SK-N-SH (cell line): ENCODE measurements at regions not wholly inside any gene's neighbourhood (a gene's known extent, or its start where the extent isn't known, plus 50 kb on each side); places are given as distances from the start of the nearest gene placed in this dataset.

Experiments
- CTCF ChIA-PET: fragments of 300-600, 350-600 bp; formaldehyde crosslinking; extraction: SDS; loops from one replicate; lab custom pipeline; 2021; lab: Yijun Ruan, JAX
- POLR2A ChIA-PET: fragments of 350-600 bp; sonication (Branson Sonifier 250); formaldehyde crosslinking; extraction: SDS; loops from one replicate; lab custom pipeline; 2020; ENCODE audit warnings: antibody characterized with exemption, inconsistent platforms; lab: Yijun Ruan, JAX
- DNase-seq: peaks from one replicate; pipeline ENCODE4 v3.0.0; 2012
- H2AFZ ChIP-seq: fragments of 200-600 bp; sonication (generic); 2 replicates; pipeline ENCODE4 v1.8.1; 2016; ENCODE audit warnings: antibody characterized with exemption, mild to moderate bottlenecking, low read depth
- H3F3A ChIP-seq: fragments of 200-600 bp; sonication (generic); replicated peaks from 2 replicates; pipeline ENCODE3; 2016; ENCODE audit warnings: antibody characterized with exemption, mild to moderate bottlenecking; ENCODE audit not compliant: insufficient read depth
- H3K27ac ChIP-seq, 2 experiments: fragments of 200-500 bp in 1 of 2; fragments of 200-600 bp in 1 of 2; sonication (Bioruptor generic) in 1 of 2; sonication (generic), shearing (Covaris generic) in 1 of 2; 2 replicates each; pipeline versions ENCODE4 v1.5.1 to v1.6.1; 2014 to 2016; ENCODE audit warnings: low read depth in 2 of 2, inconsistent platforms in 1 of 2, low read length in 1 of 2, mild to moderate bottlenecking in 1 of 2, mixed read lengths in 1 of 2
- H3K27me3 ChIP-seq: fragments of 200-600 bp; sonication (generic), shearing (Covaris generic); 2 replicates; pipeline ENCODE4 v1.6.1; 2016; ENCODE audit warnings: mixed run types; ENCODE audit not compliant: insufficient read depth
- H3K36me3 ChIP-seq, 2 experiments: fragments of 200-500 bp in 1 of 2; fragments of 200-600 bp in 1 of 2; sonication (Bioruptor generic) in 1 of 2; sonication (generic) in 1 of 2; replicated peaks in 1 of 2; 2 replicates each; pipeline versions ENCODE3 to v1.5.1; 2014 to 2016; ENCODE audit warnings: low read length in 1 of 2, mild to moderate bottlenecking in 1 of 2; ENCODE audit not compliant: insufficient read depth in 2 of 2, control insufficient read depth in 1 of 2
- H3K4me1 ChIP-seq, 2 experiments: fragments of 200-500 bp in 1 of 2; fragments of 200-600 bp in 1 of 2; sonication (Bioruptor generic) in 1 of 2; sonication (generic), shearing (Covaris generic) in 1 of 2; 2 replicates each; pipeline versions ENCODE4 v1.5.1 to v1.6.1; 2014 to 2016; ENCODE audit warnings: low read depth in 1 of 2, low read length in 1 of 2, mixed run types in 1 of 2; ENCODE audit not compliant: insufficient read depth in 2 of 2, control insufficient read depth in 1 of 2
- H3K4me2 ChIP-seq: fragments of 200-600 bp; sonication (generic), shearing (Covaris generic); 2 replicates; pipeline ENCODE4 v1.6.1; 2017; ENCODE audit warnings: mixed run types
- H3K4me3 ChIP-seq, 2 experiments: fragments of 200-500 bp in 1 of 2; fragments of 200-600 bp in 1 of 2; sonication (Bioruptor generic) in 1 of 2; sonication (generic), shearing (Covaris generic) in 1 of 2; 2 replicates each; pipeline versions ENCODE4 v1.5.1 to v1.8.1; 2014 to 2016; ENCODE audit warnings: low read depth in 2 of 2, inconsistent platforms in 1 of 2, low read length in 1 of 2, mild to moderate bottlenecking in 1 of 2, mixed read lengths in 1 of 2, moderate library complexity in 1 of 2
- H3K79me2 ChIP-seq: fragments of 200-600 bp; sonication (generic); 2 replicates; pipeline ENCODE4 v1.8.1; 2017; ENCODE audit warnings: mild to moderate bottlenecking; ENCODE audit not compliant: insufficient read depth
- H3K9ac ChIP-seq: fragments of 200-600 bp; sonication (generic); 2 replicates; pipeline ENCODE4 v1.6.1; 2017; ENCODE audit warnings: mixed run types
- H3K9me2 ChIP-seq: fragments of 200-600 bp; sonication (generic); 2 replicates; pipeline ENCODE4 v1.6.1; 2017; ENCODE audit warnings: mixed run types
- H3K9me3 ChIP-seq: fragments of 200-600 bp; sonication (generic); 2 replicates; pipeline ENCODE4 v1.6.1; 2017; ENCODE audit warnings: mixed run types, mild to moderate bottlenecking, moderate library complexity
- H4K20me1 ChIP-seq: fragments of 200-600 bp; sonication (generic); 2 replicates; pipeline ENCODE4 v1.6.1; 2017; ENCODE audit warnings: mild to moderate bottlenecking, mixed run types; ENCODE audit not compliant: insufficient read depth
- CHD2 ChIP-seq: fragments of 150-350 bp; IDR thresholded peaks from 2 replicates; pipeline ENCODE4 v1.6.1; 2018; ENCODE audit warnings: low read length; ENCODE audit not compliant: partially characterized antibody
- EZH2phosphoT487 ChIP-seq: fragments of 200-600 bp; sonication (generic); IDR thresholded peaks from 2 replicates; pipeline ENCODE4 v1.6.1; 2017; ENCODE audit warnings: low read depth, mixed run types, mild to moderate bottlenecking, antibody characterized with exemption, moderate library complexity, borderline replicate concordance
- FOSL2 ChIP-seq: IDR thresholded peaks from 2 replicates; pipeline ENCODE4 v1.4.0; 2012; ENCODE audit warnings: low read depth, mild to moderate bottlenecking, moderate library complexity, borderline replicate concordance
- FOXJ3 ChIP-seq: sonication (generic); formaldehyde crosslinking; IDR thresholded peaks from 2 replicates; pipeline ENCODE4 v1.5.1; 2020; ENCODE audit warnings: mild to moderate bottlenecking, missing genetic modification reagents
- FOXM1 ChIP-seq: IDR thresholded peaks from 2 replicates; pipeline ENCODE4 v1.4.0; 2012; ENCODE audit warnings: low read depth, mild to moderate bottlenecking
- JUND ChIP-seq: IDR thresholded peaks from 2 replicates; pipeline ENCODE4 v1.4.0; 2012
- MXI1 ChIP-seq: IDR thresholded peaks from 2 replicates; pipeline ENCODE4 v1.6.1; 2012; ENCODE audit warnings: mild to moderate bottlenecking, low read depth, low read length, improper control_type of control experiment
- NFIC ChIP-seq: IDR thresholded peaks from 2 replicates; pipeline ENCODE4 v1.4.0; 2012; ENCODE audit warnings: borderline replicate concordance
- NRF1 ChIP-seq: IDR thresholded peaks from 2 replicates; pipeline ENCODE4 v1.6.1; 2012; ENCODE audit warnings: low read depth, mild to moderate bottlenecking, low read length
- PBX3 ChIP-seq: IDR thresholded peaks from 2 replicates; pipeline ENCODE4; 2012
- POLR2AphosphoS5 ChIP-seq: IDR thresholded peaks from 2 replicates; pipeline ENCODE4 v1.6.1; 2012; ENCODE audit warnings: low read depth, low read length
- RCOR1 ChIP-seq: fragments of 150-350 bp; IDR thresholded peaks from 2 replicates; pipeline ENCODE4 v1.6.1; 2017; ENCODE audit warnings: antibody characterized with exemption, low read length
- RFX5 ChIP-seq: IDR thresholded peaks from 2 replicates; pipeline ENCODE4 v1.6.1; 2012; ENCODE audit warnings: mild to moderate bottlenecking, improper control_type of control experiment, low read length
- TEAD4 ChIP-seq: IDR thresholded peaks from 2 replicates; pipeline ENCODE4 v1.4.0; 2012; ENCODE audit warnings: mild to moderate bottlenecking, borderline replicate concordance; ENCODE audit not compliant: insufficient read depth
- USF1 ChIP-seq: IDR thresholded peaks from 2 replicates; pipeline ENCODE4 v1.4.0; 2012; ENCODE audit warnings: low read depth, borderline replicate concordance
- YY1 ChIP-seq: IDR thresholded peaks from 2 replicates; pipeline ENCODE4 v1.4.0; 2012; ENCODE audit warnings: low read depth, mild to moderate bottlenecking
- WGBS: methylation state at CpG from one replicate; pipeline ENCODE4 v1.1.6; 2017; ENCODE audit warnings: low lambda C conversion rate; 5-methylcytosine and 5-hydroxymethylcytosine counted together
- TF ChIP-seq, protein P1 (sequence below): fragments of 150-350 bp; IDR thresholded peaks from 2 replicates; pipeline ENCODE4 v1.6.1; 2016; ENCODE audit warnings: mild to moderate bottlenecking, low read depth, low read length
- TF ChIP-seq, protein P2 (sequence below): IDR thresholded peaks from 2 replicates; pipeline ENCODE4 v1.6.1; 2012; ENCODE audit warnings: mild to moderate bottlenecking, low read depth, low read length, moderate library complexity

GRCh38 chr5:118518720-118519119 lies 469.6 kb downstream of the DTWD2 start:
- 32% methylated on average over 3 of the region's 3 CpGs for WGBS
- Histone ChIP-seq H3K36me3 (no peaks in the 10 kb centered on the region), H4K20me1 (no peaks in the 10 kb centered on the region), H3K9ac (no peak overlapping the region), H3K27me3 (no peaks in the 10 kb centered on the region), H3K9me3 (no peaks in the 10 kb centered on the region; the same call in 1 of the 2 replicates), H3K9me2 (no peaks in the 10 kb centered on the region), H3K4me3 (no peak overlapping the region), H3F3A (no peaks in the 10 kb centered on the region), H3K4me1 (no peaks in the 10 kb centered on the region; a peak in 1 of 4 replicates), H3K79me2 (no peaks in the 10 kb centered on the region), H3K27ac (no peak overlapping the region)
- ChIA-PET POLR2A (no interaction called here), CTCF (interaction anchor here (0.7 kb wide), 1 partner anchor 1146 kb away, joined by 3 read pairs; no protein-coding TSS in a partner anchor)
- no peak for DNase-seq
- TF ChIP-seq FOXM1, result no peak
- TF ChIP-seq, protein P1, sequence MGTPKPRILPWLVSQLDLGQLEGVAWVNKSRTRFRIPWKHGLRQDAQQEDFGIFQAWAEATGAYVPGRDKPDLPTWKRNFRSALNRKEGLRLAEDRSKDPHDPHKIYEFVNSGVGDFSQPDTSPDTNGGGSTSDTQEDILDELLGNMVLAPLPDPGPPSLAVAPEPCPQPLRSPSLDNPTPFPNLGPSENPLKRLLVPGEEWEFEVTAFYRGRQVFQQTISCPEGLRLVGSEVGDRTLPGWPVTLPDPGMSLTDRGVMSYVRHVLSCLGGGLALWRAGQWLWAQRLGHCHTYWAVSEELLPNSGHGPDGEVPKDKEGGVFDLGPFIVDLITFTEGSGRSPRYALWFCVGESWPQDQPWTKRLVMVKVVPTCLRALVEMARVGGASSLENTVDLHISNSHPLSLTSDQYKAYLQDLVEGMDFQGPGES, result no peak
- no peak for TF ChIP-seq EZH2phosphoT487
- no peak for TF ChIP-seq FOXJ3 (CRISPR knock-in tag)
- no peak for TF ChIP-seq JUND
- TF ChIP-seq, all 33 proteins: peak for 0
- Histone ChIP-seq H3K4me2 (no peak overlapping the region), H2AFZ (no peak overlapping the region)

- Histone ChIP-seq H3K36me3 (no peaks in the 10 kb centered on the region), H4K20me1 (no peaks in the 10 kb centered on the region), H3K79me2 (no peaks in the 10 kb centered on the region), H2AFZ (no peak overlapping the region), H3K4me2 (no peak overlapping the region), H3K27me3 (no peaks in the 10 kb centered on the region), H3K27ac (no peak overlapping the region), H3F3A (no peaks in the 10 kb centered on the region), H3K4me1 (no peaks in the 10 kb centered on the region), H3K9me2 (no peaks in the 10 kb centered on the region), H3K4me3 (no peak overlapping the region), H3K9me3 (no peaks in the 10 kb centered on the region; the same call in 1 of the 2 replicates), H3K9ac (no peak overlapping the region)
- POLR2A ChIA-PET, result no interaction called here
- no peak for DNase-seq
- CTCF ChIA-PET, result interaction anchor here (1.4 kb wide), 1 partner anchor 13 kb away, joined by 3 read pairs; no protein-coding TSS in a partner anchor
- WGBS, result 94% methylated on average over 1 of the region's 1 CpG
- no peak for TF ChIP-seq MXI1
- TF ChIP-seq FOXJ3 (CRISPR knock-in tag), result no peak
- TF ChIP-seq POLR2AphosphoS5, result no peak
- no peak for TF ChIP-seq RCOR1
- TF ChIP-seq, protein P2, sequence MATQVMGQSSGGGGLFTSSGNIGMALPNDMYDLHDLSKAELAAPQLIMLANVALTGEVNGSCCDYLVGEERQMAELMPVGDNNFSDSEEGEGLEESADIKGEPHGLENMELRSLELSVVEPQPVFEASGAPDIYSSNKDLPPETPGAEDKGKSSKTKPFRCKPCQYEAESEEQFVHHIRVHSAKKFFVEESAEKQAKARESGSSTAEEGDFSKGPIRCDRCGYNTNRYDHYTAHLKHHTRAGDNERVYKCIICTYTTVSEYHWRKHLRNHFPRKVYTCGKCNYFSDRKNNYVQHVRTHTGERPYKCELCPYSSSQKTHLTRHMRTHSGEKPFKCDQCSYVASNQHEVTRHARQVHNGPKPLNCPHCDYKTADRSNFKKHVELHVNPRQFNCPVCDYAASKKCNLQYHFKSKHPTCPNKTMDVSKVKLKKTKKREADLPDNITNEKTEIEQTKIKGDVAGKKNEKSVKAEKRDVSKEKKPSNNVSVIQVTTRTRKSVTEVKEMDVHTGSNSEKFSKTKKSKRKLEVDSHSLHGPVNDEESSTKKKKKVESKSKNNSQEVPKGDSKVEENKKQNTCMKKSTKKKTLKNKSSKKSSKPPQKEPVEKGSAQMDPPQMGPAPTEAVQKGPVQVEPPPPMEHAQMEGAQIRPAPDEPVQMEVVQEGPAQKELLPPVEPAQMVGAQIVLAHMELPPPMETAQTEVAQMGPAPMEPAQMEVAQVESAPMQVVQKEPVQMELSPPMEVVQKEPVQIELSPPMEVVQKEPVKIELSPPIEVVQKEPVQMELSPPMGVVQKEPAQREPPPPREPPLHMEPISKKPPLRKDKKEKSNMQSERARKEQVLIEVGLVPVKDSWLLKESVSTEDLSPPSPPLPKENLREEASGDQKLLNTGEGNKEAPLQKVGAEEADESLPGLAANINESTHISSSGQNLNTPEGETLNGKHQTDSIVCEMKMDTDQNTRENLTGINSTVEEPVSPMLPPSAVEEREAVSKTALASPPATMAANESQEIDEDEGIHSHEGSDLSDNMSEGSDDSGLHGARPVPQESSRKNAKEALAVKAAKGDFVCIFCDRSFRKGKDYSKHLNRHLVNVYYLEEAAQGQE, result no peak
- no peak for TF ChIP-seq NRF1
- no peak for TF ChIP-seq CHD2
- no peak for TF ChIP-seq JUND
- TF ChIP-seq FOSL2, result no peak
- TF ChIP-seq USF1, result no peak
- TF ChIP-seq NFIC, result no peak
- TF ChIP-seq, protein P1, result no peak
- TF ChIP-seq TEAD4, result no peak
- no peak for TF ChIP-seq PBX3
- TF ChIP-seq EZH2phosphoT487, result no peak
- no peak for TF ChIP-seq YY1
- no peak for TF ChIP-seq RFX5
Measured at GRCh38 chr5:118511846-118512245, 476.5 kb downstream of the DTWD2 start.
